Suppressor macrophage treated with lipopolysaccharide for 1 hour (primary cell): ENCODE measurements at regions not wholly inside any gene's neighbourhood (a gene's known extent, or its start where the extent isn't known, plus 50 kb on each side); places are given as distances from the start of the nearest gene placed in this dataset.

ENCODE experiments used
- DNase-seq, 3 donors: peaks; one replicate each; pipeline ENCODE4 v3.0.0-alpha.2; 2020 to 2022

- DNase-seq, result no peak
These were observed 109.7 kb downstream of the TMTC3 start for GRCh38 chr12:88251798-88252197.

- no peak for DNase-seq
These were observed 111.4 kb downstream of the TMTC3 start for GRCh38 chr12:88253371-88253978.

GRCh38 chr12:88255224-88255623 is 113.1 kb downstream of the TMTC3 start:
- no peak for DNase-seq

GRCh38 chr12:88255847-88256246 is 113.7 kb downstream of the TMTC3 start:
- DNase-seq, result no peak

GRCh38 chr12:88258396-88258795 is 116.3 kb downstream of the TMTC3 start:
- DNase-seq, result no peak

- DNase-seq, result no peak
These were observed 124.8 kb downstream of the TMTC3 start for GRCh38 chr12:88266806-88267360.

GRCh38 chr12:88267630-88268029 is 125.5 kb downstream of the TMTC3 start:
- no peak for DNase-seq

- no peak for DNase-seq
These were observed 130.3 kb downstream of the TMTC3 start for GRCh38 chr12:88272456-88272855.

GRCh38 chr12:88273450-88273849 is 131.3 kb downstream of the TMTC3 start:
- DNase-seq, result no peak

- no peak for DNase-seq
These were observed 131.8 kb downstream of the TMTC3 start for GRCh38 chr12:88273875-88274274.

GRCh38 chr12:88291498-88292131 is 149.5 kb downstream of the TMTC3 start:
- no peak for DNase-seq

- no peak for DNase-seq
These were observed 156.0 kb downstream of the TMTC3 start for GRCh38 chr12:88298014-88298682.

- DNase-seq, result peak; percentile 49 to 66 (median 62)
These were observed 156.7 kb downstream of the TMTC3 start for GRCh38 chr12:88298761-88299242.

- peak; percentile 37 to 65 (median 53) for DNase-seq
These were observed 157.5 kb downstream of the TMTC3 start for GRCh38 chr12:88299567-88300101.

GRCh38 chr12:88300931-88301330 is 158.8 kb downstream of the TMTC3 start:
- no peak for DNase-seq

GRCh38 chr12:88303335-88303734 is 161.2 kb downstream of the TMTC3 start:
- no peak for DNase-seq

GRCh38 chr12:88305254-88305890 is 163.3 kb downstream of the TMTC3 start:
- no peak for DNase-seq

- no peak for DNase-seq
These were observed 164.5 kb downstream of the TMTC3 start for GRCh38 chr12:88306471-88307069.

GRCh38 chr12:88307961-88308360 is 165.9 kb downstream of the TMTC3 start:
- DNase-seq, result no peak

- no peak for DNase-seq
These were observed 166.7 kb downstream of the TMTC3 start for GRCh38 chr12:88308825-88309224.

- DNase-seq, result no peak
These were observed 167.4 kb downstream of the TMTC3 start for GRCh38 chr12:88309546-88309945.

GRCh38 chr12:88310069-88310468 is 168.0 kb downstream of the TMTC3 start:
- DNase-seq, result no peak

GRCh38 chr12:88310666-88311065 is 168.6 kb downstream of the TMTC3 start:
- DNase-seq, result no peak
